ENCODE measurements at regions not wholly inside any gene's neighbourhood (a gene's known extent, or its start where the extent isn't known, plus 50 kb on each side); places are given as distances from the start of the nearest gene placed in this dataset.
"Not testable (repeated sequence)": the region's sequence is repeated elsewhere in the genome, so short reads cannot be mapped to it uniquely, and the experiment has no call there.

GRCh38 chr9:74085384-74086037, 411.6 kb upstream of the RORB start:
- not testable (repeated sequence) for DNase-seq; H3K27me3 ChIP-seq (ENCODE audit: control insufficient read depth, insufficient read depth, low read length)

GRCh38 chr9:74090921-74091320, 406.2 kb upstream of the RORB start:
- not testable (repeated sequence) for H3K4me3 ChIP-seq (ENCODE audit: insufficient read depth, low read depth, low read length); H3K27me3 ChIP-seq (ENCODE audit: control insufficient read depth, insufficient read depth, low read length); DNase-seq
- H3K36me3 ChIP-seq (replicated peaks; ENCODE audit: control insufficient read depth, insufficient read depth, low read length) = peaks cover 12% of the 10 kb centered on the region

More at GRCh38 chr9:74085384-74086037, 411.6 kb upstream of the RORB start:
- H3K4me3 ChIP-seq (ENCODE audit: insufficient read depth, low read depth, low read length); H3K36me3 ChIP-seq (replicated peaks; ENCODE audit: control insufficient read depth, insufficient read depth, low read length): not testable (repeated sequence)

GRCh38 chr9:74092491-74092834, 404.7 kb upstream of the RORB start:
- H3K36me3 ChIP-seq (replicated peaks; ENCODE audit: control insufficient read depth, insufficient read depth, low read length) = peaks cover 11% of the 10 kb centered on the region

GRCh38 chr9:74094037-74094436, 403.1 kb upstream of the RORB start:
- H3K27me3 ChIP-seq (ENCODE audit: control insufficient read depth, insufficient read depth, low read length); DNase-seq; H3K4me3 ChIP-seq (ENCODE audit: insufficient read depth, low read depth, low read length): not testable (repeated sequence)
- H3K36me3 ChIP-seq (replicated peaks; ENCODE audit: control insufficient read depth, insufficient read depth, low read length) = peaks cover 11% of the 10 kb centered on the region

More at GRCh38 chr9:74092491-74092834, 404.7 kb upstream of the RORB start:
- Histone ChIP-seq H3K27me3 (ENCODE audit: control insufficient read depth, insufficient read depth, low read length) (no peaks in the 10 kb centered on the region; the same call in 1 of the 2 replicates), H3K4me3 (ENCODE audit: insufficient read depth, low read depth, low read length) (no peak overlapping the region)
- no peak for DNase-seq

GRCh38 chr9:74094766-74095165, 402.4 kb upstream of the RORB start:
- no peak for DNase-seq
- Histone ChIP-seq H3K27me3 (ENCODE audit: control insufficient read depth, insufficient read depth, low read length) (no peaks in the 10 kb centered on the region; the same call in 1 of the 2 replicates), H3K36me3 (replicated peaks; ENCODE audit: control insufficient read depth, insufficient read depth, low read length) (peaks cover 10% of the 10 kb centered on the region), H3K4me3 (ENCODE audit: insufficient read depth, low read depth, low read length) (no peak overlapping the region)

GRCh38 chr9:74095925-74096324, 401.2 kb upstream of the RORB start:
- Histone ChIP-seq H3K27me3 (ENCODE audit: control insufficient read depth, insufficient read depth, low read length) (no peaks in the 10 kb centered on the region; the same call in 1 of the 2 replicates), H3K36me3 (replicated peaks; ENCODE audit: control insufficient read depth, insufficient read depth, low read length) (peaks cover 9% of the 10 kb centered on the region), H3K4me3 (ENCODE audit: insufficient read depth, low read depth, low read length) (no peak overlapping the region)
- no peak for DNase-seq

GRCh38 chr9:74096420-74096819, 400.7 kb upstream of the RORB start:
- H3K36me3 ChIP-seq (replicated peaks; ENCODE audit: control insufficient read depth, insufficient read depth, low read length) = peaks cover 6% of the 10 kb centered on the region
- DNase-seq = no peak
- no peak overlapping the region for H3K4me3 ChIP-seq (ENCODE audit: insufficient read depth, low read depth, low read length)
- no peaks in the 10 kb centered on the region; the same call in 1 of the 2 replicates for H3K27me3 ChIP-seq (ENCODE audit: control insufficient read depth, insufficient read depth, low read length)

- peaks cover 2% of the 10 kb centered on the region; the same call in 1 of the 2 replicates for H3K36me3 ChIP-seq (replicated peaks; ENCODE audit: control insufficient read depth, insufficient read depth, low read length)
Observed at GRCh38 chr9:74100042-74100441, 397.1 kb upstream of the RORB start.

GRCh38 chr9:74102148-74102547, 395.0 kb upstream of the RORB start:
- H3K4me3 ChIP-seq (ENCODE audit: insufficient read depth, low read depth, low read length); H3K27me3 ChIP-seq (ENCODE audit: control insufficient read depth, insufficient read depth, low read length); DNase-seq; H3K36me3 ChIP-seq (replicated peaks; ENCODE audit: control insufficient read depth, insufficient read depth, low read length): not testable (repeated sequence)

More at GRCh38 chr9:74100042-74100441, 397.1 kb upstream of the RORB start:
- DNase-seq = no peak
- H3K4me3 ChIP-seq (ENCODE audit: insufficient read depth, low read depth, low read length) = no peak overlapping the region
- H3K27me3 ChIP-seq (ENCODE audit: control insufficient read depth, insufficient read depth, low read length) = no peaks in the 10 kb centered on the region

- peaks cover 2% of the 10 kb centered on the region; the same call in 1 of the 2 replicates for H3K36me3 ChIP-seq (replicated peaks; ENCODE audit: control insufficient read depth, insufficient read depth, low read length)
- no peak for DNase-seq
- no peak overlapping the region for H3K4me3 ChIP-seq (ENCODE audit: insufficient read depth, low read depth, low read length)
- H3K27me3 ChIP-seq (ENCODE audit: control insufficient read depth, insufficient read depth, low read length) = peaks cover under 1% of the 10 kb centered on the region; the same call in 1 of the 2 replicates
Observed at GRCh38 chr9:74102702-74103101, 394.4 kb upstream of the RORB start.

- Histone ChIP-seq H3K4me3 (ENCODE audit: insufficient read depth, low read depth, low read length) (no peak overlapping the region), H3K27me3 (ENCODE audit: control insufficient read depth, insufficient read depth, low read length) (peaks cover 2% of the 10 kb centered on the region; the same call in 1 of the 2 replicates), H3K36me3 (replicated peaks; ENCODE audit: control insufficient read depth, insufficient read depth, low read length) (no peaks in the 10 kb centered on the region)
- DNase-seq = no peak
Observed at GRCh38 chr9:74107692-74108091, 389.4 kb upstream of the RORB start.

- peaks cover 1% of the 10 kb centered on the region; the same call in 1 of the 2 replicates for H3K27me3 ChIP-seq (ENCODE audit: control insufficient read depth, insufficient read depth, low read length)
- no peak for DNase-seq
- H3K4me3 ChIP-seq (ENCODE audit: insufficient read depth, low read depth, low read length) = no peak overlapping the region
- no peaks in the 10 kb centered on the region for H3K36me3 ChIP-seq (replicated peaks; ENCODE audit: control insufficient read depth, insufficient read depth, low read length)
Observed at GRCh38 chr9:74115976-74116375, 381.2 kb upstream of the RORB start.

GRCh38 chr9:74117151-74117550, 380.0 kb upstream of the RORB start:
- Histone ChIP-seq H3K36me3 (replicated peaks; ENCODE audit: control insufficient read depth, insufficient read depth, low read length) (no peaks in the 10 kb centered on the region), H3K27me3 (ENCODE audit: control insufficient read depth, insufficient read depth, low read length) (peaks cover 1% of the 10 kb centered on the region; the same call in 1 of the 2 replicates)
- no peak for DNase-seq

GRCh38 chr9:74117731-74118130, 379.4 kb upstream of the RORB start:
- Histone ChIP-seq H3K27me3 (ENCODE audit: control insufficient read depth, insufficient read depth, low read length) (peaks cover 1% of the 10 kb centered on the region; the same call in 1 of the 2 replicates), H3K4me3 (ENCODE audit: insufficient read depth, low read depth, low read length) (no peak overlapping the region), H3K36me3 (replicated peaks; ENCODE audit: control insufficient read depth, insufficient read depth, low read length) (no peaks in the 10 kb centered on the region)
- no peak for DNase-seq

More at GRCh38 chr9:74117151-74117550, 380.0 kb upstream of the RORB start:
- H3K4me3 ChIP-seq (ENCODE audit: insufficient read depth, low read depth, low read length) = no peak overlapping the region

- DNase-seq = no peak
- no peaks in the 10 kb centered on the region for H3K27me3 ChIP-seq (ENCODE audit: control insufficient read depth, insufficient read depth, low read length)
- H3K36me3 ChIP-seq (replicated peaks; ENCODE audit: control insufficient read depth, insufficient read depth, low read length) = no peaks in the 10 kb centered on the region
- H3K4me3 ChIP-seq (ENCODE audit: insufficient read depth, low read depth, low read length) = no peak overlapping the region
Observed at GRCh38 chr9:74120061-74120460, 377.1 kb upstream of the RORB start.

Data from H7 (cell line).